ENCODE measurements at regions not wholly inside any gene's neighbourhood (a gene's known extent, or its start where the extent isn't known, plus 50 kb on each side); places are given as distances from the start of the nearest gene placed in this dataset.

GRCh38 chr17:12330456-12330855, 309.8 kb downstream of the MAP2K4 start:
- no peak for TF ChIP-seq CTCF (IDR thresholded peaks at IDR 0.05)
- peaks cover 19% of the 10 kb centered on the region for H3K9me3 ChIP-seq
- DNase-seq (no peak), ATAC-seq (no peak)
- no peaks in the 10 kb centered on the region for H3K36me3 ChIP-seq
- intact Hi-C loops (cut with DNase I) = no loop called here
- no peaks in the 10 kb centered on the region for H3K4me1 ChIP-seq
- H3K4me3 ChIP-seq = no peak overlapping the region
- no peaks in the 10 kb centered on the region for H3K27me3 ChIP-seq (ENCODE audit: low read depth)
- no peak overlapping the region for H3K27ac ChIP-seq

- no peak for DNase-seq
- intact Hi-C loops (cut with DNase I) = no loop called here
- H3K4me1 ChIP-seq = no peaks in the 10 kb centered on the region
- H3K27ac ChIP-seq = no peak overlapping the region
- TF ChIP-seq CTCF (IDR thresholded peaks at IDR 0.05) = no peak
- H3K36me3 ChIP-seq = no peaks in the 10 kb centered on the region
- H3K9me3 ChIP-seq = no peaks in the 10 kb centered on the region
- H3K4me3 ChIP-seq = no peak overlapping the region
- H3K27me3 ChIP-seq (ENCODE audit: low read depth) = no peaks in the 10 kb centered on the region
- no peak for ATAC-seq
These were observed 320.7 kb downstream of the MAP2K4 start for GRCh38 chr17:12341328-12341727.

GRCh38 chr17:12342161-12342560, 321.5 kb downstream of the MAP2K4 start:
- no peak overlapping the region for H3K27ac ChIP-seq
- H3K4me3 ChIP-seq = no peak overlapping the region
- intact Hi-C loops (cut with DNase I) = no loop called here
- no peaks in the 10 kb centered on the region for H3K36me3 ChIP-seq
- no peak for TF ChIP-seq CTCF (IDR thresholded peaks at IDR 0.05)
- H3K9me3 ChIP-seq = no peaks in the 10 kb centered on the region
- no peaks in the 10 kb centered on the region for H3K27me3 ChIP-seq (ENCODE audit: low read depth)
- H3K4me1 ChIP-seq = no peaks in the 10 kb centered on the region
- ATAC-seq = no peak
- DNase-seq = no peak

- peak; percentile 45 for TF ChIP-seq CTCF (IDR thresholded peaks at IDR 0.05)
These were observed 322.1 kb downstream of the MAP2K4 start for GRCh38 chr17:12342609-12343435.

GRCh38 chr17:12348476-12348875, 317.2 kb upstream of the MYOCD start:
- intact Hi-C loops (cut with DNase I) = no loop called here

More at GRCh38 chr17:12342609-12343435, 322.1 kb downstream of the MAP2K4 start:
- Histone ChIP-seq H3K36me3 (no peaks in the 10 kb centered on the region), H3K4me3 (no peak overlapping the region), H3K9me3 (no peaks in the 10 kb centered on the region), H3K27me3 (ENCODE audit: low read depth) (no peaks in the 10 kb centered on the region), H3K27ac (no peak overlapping the region), H3K4me1 (no peaks in the 10 kb centered on the region)
- peak in 1 of 2 donors; percentile 18 for ATAC-seq
- DNase-seq = no peak
- intact Hi-C loops (cut with DNase I) = no loop called here

More at GRCh38 chr17:12348476-12348875, 317.2 kb upstream of the MYOCD start:
- ATAC-seq = no peak
- Histone ChIP-seq H3K27ac (no peak overlapping the region), H3K9me3 (no peaks in the 10 kb centered on the region), H3K27me3 (ENCODE audit: low read depth) (no peaks in the 10 kb centered on the region), H3K4me3 (no peak overlapping the region), H3K36me3 (no peaks in the 10 kb centered on the region), H3K4me1 (no peaks in the 10 kb centered on the region)
- TF ChIP-seq CTCF (IDR thresholded peaks at IDR 0.05) = no peak
- no peak for DNase-seq

Data from lower lobe of right lung (tissue), 2 donors.